ENCODE measurements at regions not wholly inside any gene's neighbourhood (a gene's known extent, or its start where the extent isn't known, plus 50 kb on each side); places are given as distances from the start of the nearest gene placed in this dataset.

GRCh38 chr1:84090447-84091245 is 53.4 kb upstream of the PRKACB start:
- TF ChIP-seq CTCF (IDR thresholded peaks at IDR 0.05; ENCODE audit: insufficient read depth, low read length, missing control alignments) = no peak
- ChIA-PET CTCF (interaction anchor here (0.7 to 1.6 kb wide), 6 partner anchors 9 to 186 kb away, joined by 3 to 4 read pairs (median 4); no protein-coding TSS in a partner anchor), POLR2A (interaction anchor here (0.5 to 0.9 kb wide), 2 partner anchors 135 to 414 kb away, joined by 3 read pairs; no protein-coding TSS in a partner anchor)
- DNase-seq (ENCODE audit: low read depth, low spot score) = no peak
- H3K4me3 ChIP-seq (ENCODE audit: low read depth, low read length) = no peak overlapping the region

DNA sequence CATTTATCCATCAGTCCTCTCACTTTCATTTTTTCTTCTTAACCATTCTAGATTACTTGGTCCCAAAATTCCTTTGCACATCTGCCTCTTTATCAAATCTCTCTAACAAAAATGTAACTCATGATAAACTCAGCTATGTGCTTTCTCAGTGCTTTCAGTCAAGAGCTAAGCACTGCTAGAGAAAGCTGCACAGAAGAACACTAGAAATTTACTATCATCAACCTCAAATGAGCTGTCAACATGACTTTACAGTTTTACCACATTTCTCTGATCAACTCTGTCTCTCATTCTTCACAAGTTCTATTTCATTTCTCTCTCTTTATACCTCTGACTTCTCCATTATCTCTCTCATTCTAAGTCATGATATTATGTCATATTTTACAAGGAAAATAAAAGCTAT is 54.2 kb upstream of the PRKACB start:
- ChIA-PET POLR2A (interaction anchor here (0.9 to 1.4 kb wide), 2 partner anchors 12 to 134 kb away, joined by 3 read pairs; no protein-coding TSS in a partner anchor), CTCF (interaction anchor here (1.0 to 1.6 kb wide), 5 partner anchors 9 to 185 kb away, joined by 3 to 4 read pairs (median 3); no protein-coding TSS in a partner anchor)
- TF ChIP-seq CTCF (IDR thresholded peaks at IDR 0.05; ENCODE audit: insufficient read depth, low read length, missing control alignments) = no peak
- DNase-seq (ENCODE audit: low read depth, low spot score) = no peak
- H3K4me3 ChIP-seq (ENCODE audit: low read depth, low read length) = no peak overlapping the region

- no peak overlapping the region for H3K4me3 ChIP-seq (ENCODE audit: low read depth, low read length)
- POLR2A ChIA-PET = interaction anchor here (1.4 kb wide), 1 partner anchor 12 kb away, joined by 3 read pairs; no protein-coding TSS in a partner anchor
- TF ChIP-seq CTCF (IDR thresholded peaks at IDR 0.05; ENCODE audit: insufficient read depth, low read length, missing control alignments) = no peak
- DNase-seq (ENCODE audit: low read depth, low spot score) = no peak
- CTCF ChIA-PET = interaction anchor here (1.0 to 1.6 kb wide), 4 partner anchors 8 to 185 kb away, joined by 3 to 4 read pairs (median 4); no protein-coding TSS in a partner anchor
Measured at GRCh38 chr1:84089465-84089864, 54.6 kb upstream of the PRKACB start.

DNA sequence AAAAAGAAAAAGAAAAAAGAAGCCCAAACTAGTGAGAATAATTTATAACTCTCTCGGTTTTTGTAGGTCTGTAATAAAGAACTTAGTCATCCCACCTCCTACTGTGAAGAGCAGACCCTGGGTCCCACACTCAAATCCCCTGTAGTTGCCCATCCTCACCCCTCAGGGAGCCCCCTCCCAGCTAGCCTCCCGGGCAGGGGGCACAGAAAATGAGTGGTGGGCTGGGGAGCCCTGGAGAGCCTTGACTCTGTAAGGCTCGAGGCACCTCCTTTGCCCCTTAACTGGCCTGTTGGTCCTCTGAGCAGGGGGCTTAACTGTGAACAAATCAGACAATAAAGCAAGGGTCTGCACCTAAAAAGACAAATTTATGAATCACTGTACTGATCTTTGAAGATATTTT is 57.5 kb upstream of the PRKACB start:
- CTCF ChIA-PET = interaction anchor here (1.3 kb wide), 1 partner anchor 11 kb away, joined by 3 read pairs; no protein-coding TSS in a partner anchor
- no peak overlapping the region for H3K4me3 ChIP-seq (ENCODE audit: low read depth, low read length)
- POLR2A ChIA-PET = no interaction called here
- no peak for TF ChIP-seq CTCF (IDR thresholded peaks at IDR 0.05; ENCODE audit: insufficient read depth, low read length, missing control alignments)
- no peak for DNase-seq (ENCODE audit: low read depth, low spot score)

DNA sequence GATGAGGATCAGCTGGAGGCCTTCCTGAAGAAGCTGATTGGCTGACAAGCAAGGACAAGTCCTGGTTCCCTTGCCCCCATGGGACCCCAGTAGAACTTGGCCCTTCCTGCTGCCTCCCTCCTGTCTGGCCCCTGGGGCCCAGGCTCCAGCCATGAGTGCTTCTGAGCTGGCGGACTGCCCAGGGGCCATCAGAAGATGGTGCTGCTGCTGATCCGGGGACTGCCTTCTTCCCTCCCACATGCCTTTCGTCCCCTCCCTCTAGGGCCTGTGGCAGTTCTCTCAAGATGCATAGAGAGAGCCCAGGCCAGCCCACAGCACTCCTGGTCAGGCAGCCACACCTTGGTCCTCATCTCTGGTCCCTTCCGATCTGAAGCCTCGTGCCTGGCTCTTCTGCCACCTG is 57.9 kb upstream of the PRKACB start:
- CTCF ChIA-PET = interaction anchor here (1.3 kb wide), 1 partner anchor 11 kb away, joined by 3 read pairs; no protein-coding TSS in a partner anchor
- H3K4me3 ChIP-seq (ENCODE audit: low read depth, low read length) = no peak overlapping the region
- no peak for DNase-seq (ENCODE audit: low read depth, low spot score)
- POLR2A ChIA-PET = no interaction called here
- no peak for TF ChIP-seq CTCF (IDR thresholded peaks at IDR 0.05; ENCODE audit: insufficient read depth, low read length, missing control alignments)

GRCh38 chr1:84083307-84083706 is 60.8 kb upstream of the PRKACB start:
- H3K4me3 ChIP-seq (ENCODE audit: low read depth, low read length) = no peak overlapping the region
- POLR2A ChIA-PET = no interaction called here
- CTCF ChIA-PET = no interaction called here
- no peak for TF ChIP-seq CTCF (IDR thresholded peaks at IDR 0.05; ENCODE audit: insufficient read depth, low read length, missing control alignments)
- DNase-seq (ENCODE audit: low read depth, low spot score) = no peak
